ENCODE measurements at regions not wholly inside any gene's neighbourhood (a gene's known extent, or its start where the extent isn't known, plus 50 kb on each side); places are given as distances from the start of the nearest gene placed in this dataset.

- FAIRE-seq (no peak), DNase-seq (ENCODE audit: low read depth in 1 of 2, low spot score in 1 of 2) (no peak), ATAC-seq (no peak)
- TF ChIP-seq FOSB (CRISPR knock-in tag; IDR thresholded peaks at IDR 0.05): no peak
- CTCF ChIA-PET: no interaction called here
- H3K4me3 ChIP-seq: no peak overlapping the region
- 3% methylated on average over 2 of the region's 2 CpGs for WGBS (ENCODE audit: missing lambda C conversion rate)
- no peak overlapping the region for H3K4me2 ChIP-seq
- H3K27ac ChIP-seq: no peak overlapping the region
- no peaks in the 10 kb centered on the region for H3K4me1 ChIP-seq
- POLR2A ChIA-PET: no interaction called here
- 0 out of 3 replicates have a peak, but pooled peaks cover 7% of the 10 kb centered on the region for H3K9me3 ChIP-seq
Measured at GRCh38 chr11:37942081-37942480, 1344.0 kb upstream of the RAG2 start.

GRCh38 chr11:37929100-37929653, 1331.1 kb upstream of the RAG2 start:
- ChIA-PET POLR2A (no interaction called here), CTCF (no interaction called here)
- H3K4me1 ChIP-seq: no peaks in the 10 kb centered on the region
- no peak overlapping the region for H3K27ac ChIP-seq
- no peak for ATAC-seq
- no peak for FAIRE-seq
- no peak overlapping the region for H3K4me2 ChIP-seq
- no peaks in the 10 kb centered on the region for H3K9me3 ChIP-seq
- DNase-seq (ENCODE audit: low read depth in 1 of 2, low spot score in 1 of 2): no peak
- no peak overlapping the region for H3K4me3 ChIP-seq
- WGBS (ENCODE audit: missing lambda C conversion rate): 46% methylated on average over 3 of the region's 3 CpGs
- TF ChIP-seq CHD4 (IDR thresholded peaks at IDR 0.05; ENCODE audit: borderline replicate concordance): no peak
- no peak for TF ChIP-seq JUN (IDR thresholded peaks at IDR 0.05)
- TF ChIP-seq RNF2 (IDR thresholded peaks at IDR 0.05; ENCODE audit: borderline replicate concordance, low read depth): no peak
- TF ChIP-seq HOXB5 (CRISPR knock-in tag; IDR thresholded peaks at IDR 0.05): no peak
- TF ChIP-seq JUNB (IDR thresholded peaks at IDR 0.05): no peak
- no peak for TF ChIP-seq E2F6 (IDR thresholded peaks at IDR 0.05; ENCODE audit: borderline replicate concordance, low read depth)
- no peak for TF ChIP-seq HES2 (IDR thresholded peaks at IDR 0.05)

- H3K4me2 ChIP-seq: no peak overlapping the region
- ATAC-seq (no peak), DNase-seq (ENCODE audit: low read depth in 1 of 2, low spot score in 1 of 2) (no peak), FAIRE-seq (no peak)
- ChIA-PET CTCF (no interaction called here), POLR2A (no interaction called here)
- TF ChIP-seq CTCF (IDR thresholded peaks at IDR 0.05) (no peak), CBX8 (IDR thresholded peaks at IDR 0.05) (no peak)
- no peaks in the 10 kb centered on the region for H3K9me3 ChIP-seq
- H3K4me1 ChIP-seq: no peaks in the 10 kb centered on the region
- H3K27ac ChIP-seq: no peak overlapping the region
- no peak overlapping the region for H3K4me3 ChIP-seq
Measured at GRCh38 chr11:37926772-37927171, 1328.7 kb upstream of the RAG2 start.

- Histone ChIP-seq H3K4me2 (no peak overlapping the region), H3K27ac (no peak overlapping the region), H3K4me3 (no peak overlapping the region), H3K4me1 (no peaks in the 10 kb centered on the region), H3K9me3 (no peaks in the 10 kb centered on the region)
- DNase-seq (ENCODE audit: low read depth in 1 of 2, low spot score in 1 of 2) (no peak), ATAC-seq (no peak), FAIRE-seq (no peak)
- ChIA-PET POLR2A (no interaction called here), CTCF (no interaction called here)
- no peak for TF ChIP-seq TP53 (CRISPR knock-in tag; IDR thresholded peaks at IDR 0.05)
- TF ChIP-seq ATOH8 (CRISPR knock-in tag; IDR thresholded peaks at IDR 0.05; ENCODE audit: low read depth): no peak
- TF ChIP-seq KDM1A (IDR thresholded peaks at IDR 0.05; ENCODE audit: low read depth): no peak
- TF ChIP-seq REST (IDR thresholded peaks at IDR 0.05): no peak
- TF ChIP-seq HEYL (CRISPR knock-in tag; IDR thresholded peaks at IDR 0.05): no peak
- TF ChIP-seq PBX3 (IDR thresholded peaks at IDR 0.05): no peak
- TF ChIP-seq ESRRA (IDR thresholded peaks at IDR 0.05; ENCODE audit: borderline replicate concordance, low read length): no peak
Measured at GRCh38 chr11:37916331-37916730, 1318.3 kb upstream of the RAG2 start.
